GM23248 (cell line): ENCODE measurements at regions not wholly inside any gene's neighbourhood (a gene's known extent, or its start where the extent isn't known, plus 50 kb on each side); places are given as distances from the start of the nearest gene placed in this dataset.

Experiments used
- DNase-seq: peaks from one replicate; pipeline ENCODE4 v3.0.0-alpha.2; 2015
- H2AFZ ChIP-seq: fragments of 200-600 bp; sonication (generic); 2 replicates; pipeline ENCODE4 v1.6.1; 2016; ENCODE audit warnings: antibody characterized with exemption
- H3F3A ChIP-seq: fragments of 200-600 bp; sonication (generic); 2 replicates; pipeline ENCODE4 v1.6.1; 2016; ENCODE audit warnings: mild to moderate bottlenecking, antibody characterized with exemption, mixed run types; ENCODE audit not compliant: insufficient read depth
- H3K27ac ChIP-seq: fragments of 200-600 bp; sonication (generic); 2 replicates; pipeline ENCODE4 v1.5.1; 2016; ENCODE audit warnings: mild to moderate bottlenecking
- H3K27me3 ChIP-seq: fragments of 200-600 bp; sonication (generic); replicated peaks from 2 replicates; pipeline ENCODE4 v1.6.1; 2016; ENCODE audit warnings: mild to moderate bottlenecking; ENCODE audit not compliant: insufficient read depth
- H3K36me3 ChIP-seq: fragments of 200-600 bp; sonication (generic); 2 replicates; pipeline ENCODE4 v1.6.1; 2016; ENCODE audit warnings: low read depth, mild to moderate bottlenecking
- H3K4me1 ChIP-seq: fragments of 200-600 bp; sonication (generic); 2 replicates; pipeline ENCODE4 v1.6.1; 2016; ENCODE audit warnings: mild to moderate bottlenecking; ENCODE audit not compliant: insufficient read depth
- H3K4me2 ChIP-seq: fragments of 200-600 bp; sonication (generic); one replicate; pipeline ENCODE4 v1.6.1; 2016; ENCODE audit warnings: mild to moderate bottlenecking; ENCODE audit not compliant: unreplicated experiment
- H3K4me3 ChIP-seq: fragments of 200-600 bp; sonication (generic); 2 replicates; pipeline ENCODE4 v1.5.1; 2016; ENCODE audit warnings: mild to moderate bottlenecking
- H3K79me2 ChIP-seq: fragments of 200-600 bp; sonication (generic); 2 replicates; pipeline ENCODE4 v1.6.1; 2016; ENCODE audit warnings: mild to moderate bottlenecking; ENCODE audit not compliant: insufficient read depth
- H3K9ac ChIP-seq: fragments of 200-600 bp; sonication (generic); 2 replicates; pipeline ENCODE4 v1.6.1; 2016; ENCODE audit warnings: mild to moderate bottlenecking
- H3K9me2 ChIP-seq: fragments of 200-600 bp; sonication (generic); 2 replicates; pipeline ENCODE4 v1.6.1; 2016; ENCODE audit warnings: mixed run types, mild to moderate bottlenecking, moderate library complexity; ENCODE audit not compliant: insufficient read depth
- H3K9me3 ChIP-seq: fragments of 200-600 bp; sonication (generic); one replicate; pipeline ENCODE4 v1.6.1; 2017; ENCODE audit warnings: low read depth
- H4K20me1 ChIP-seq: fragments of 200-600 bp; sonication (generic); 2 replicates; pipeline ENCODE4 v1.6.0; 2016; ENCODE audit not compliant: insufficient read depth
- EZH2 ChIP-seq: fragments of 200-600 bp; sonication (generic); IDR thresholded peaks from 2 replicates; pipeline ENCODE4 v1.6.1; 2018; ENCODE audit warnings: antibody characterized with exemption, mild to moderate bottlenecking; ENCODE audit not compliant: insufficient read depth, poor library complexity, severe bottlenecking
- EZH2phosphoT487 ChIP-seq: fragments of 200-600 bp; sonication (generic); IDR thresholded peaks from 2 replicates; pipeline ENCODE4 v1.6.1; 2018; ENCODE audit warnings: antibody characterized with exemption, moderate library complexity, mild to moderate bottlenecking, low read depth; ENCODE audit not compliant: insufficient read depth
- WGBS, 2 experiments: methylation state at CpG; one replicate each; pipeline ENCODE4 v1.1.6; 2015 to 2017; ENCODE audit warnings: low lambda C conversion rate in 2 of 2, low coverage in 1 of 2; ENCODE audit errors: missing lambda C conversion rate in 2 of 2; 5-methylcytosine and 5-hydroxymethylcytosine counted together
- in situ Hi-C: fragments of 300-500 bp; cut with MboI; formaldehyde crosslinking; loops from 2 replicates; pipeline ENCODE4 v1.15.0; 2020

DNA sequence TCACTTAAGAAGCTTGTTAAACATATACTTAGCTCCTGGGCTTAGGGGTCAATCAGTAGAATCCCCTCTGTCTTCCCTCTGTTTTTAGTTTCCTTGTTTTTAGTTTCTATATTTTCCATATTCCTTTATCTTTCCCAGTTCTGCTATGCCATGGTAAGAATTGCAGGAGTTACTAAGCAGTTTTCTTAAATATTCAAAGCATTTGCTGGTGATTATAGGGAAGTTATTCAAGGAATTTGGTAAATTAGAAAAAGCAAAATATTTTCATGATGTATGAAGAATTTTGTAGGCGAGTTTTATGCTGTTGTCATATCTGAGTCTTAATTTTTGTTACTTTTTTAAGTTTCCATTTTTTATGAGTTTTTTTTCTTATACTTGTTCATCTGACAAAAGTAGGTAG lies 91.6 kb upstream of the NUDT6 start:
- Histone ChIP-seq H3K4me3 (peak overlapping the region; percentile 23), H3K4me1 (peaks cover 32% of the 10 kb centered on the region), H3K9ac (no peak overlapping the region), H3F3A (peaks cover 12% of the 10 kb centered on the region; the same call in 1 of the 2 replicates), H3K79me2 (no peaks in the 10 kb centered on the region), H3K27ac (no peak overlapping the region), H3K27me3 (no peaks in the 10 kb centered on the region), H3K4me2 (peak overlapping the region; percentile 22), H2AFZ (no peak overlapping the region), H3K9me2 (no peaks in the 10 kb centered on the region), H3K9me3 (no peaks in the 10 kb centered on the region), H4K20me1 (no peaks in the 10 kb centered on the region), H3K36me3 (no peaks in the 10 kb centered on the region)
- DNase-seq, result no peak
- TF ChIP-seq EZH2 (no peak), EZH2phosphoT487 (no peak)
- 54 to 56% methylated on average over 1 of the region's 1 CpG for WGBS, 2 experiments
- in situ Hi-C loops, result no loop called here

DNA sequence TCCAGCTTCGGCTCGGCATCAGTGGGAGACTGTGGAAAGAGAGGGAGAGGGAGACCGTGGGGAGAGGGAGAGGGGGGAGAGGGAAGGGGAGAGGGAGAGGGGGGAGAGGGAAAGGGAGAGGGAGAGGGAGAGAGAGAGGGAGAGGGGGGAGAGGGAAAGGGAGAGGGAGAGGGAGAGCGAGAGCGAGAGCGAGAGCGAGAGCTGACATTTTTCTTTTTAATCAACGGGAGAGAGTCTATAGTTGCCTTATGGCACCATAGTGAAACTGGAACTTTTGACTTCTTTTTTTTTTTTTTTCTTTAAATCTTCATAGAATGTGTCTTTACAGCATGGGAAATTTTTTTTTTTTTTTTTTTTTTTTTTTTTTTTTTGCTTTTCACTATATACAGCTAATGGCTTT lies 94.7 kb upstream of the NUDT6 start:
- DNase-seq, result no peak
- H3K4me1 ChIP-seq, result peaks cover 32% of the 10 kb centered on the region
- peak overlapping the region; percentile 55 for H3K4me2 ChIP-seq
- no peaks in the 10 kb centered on the region for H4K20me1 ChIP-seq
- H2AFZ ChIP-seq, result no peak overlapping the region
- no peaks in the 10 kb centered on the region for H3K27me3 ChIP-seq
- TF ChIP-seq EZH2 (no peak), EZH2phosphoT487 (no peak)
- in situ Hi-C loops, result no loop called here
- H3K9ac ChIP-seq, result no peak overlapping the region
- WGBS, 2 experiments, result 88 to 97% methylated on average over 4 to 8 of the region's 8 CpGs
- peak overlapping the region; percentile 34; the same call in 1 of the 2 replicates for H3K27ac ChIP-seq
- H3K9me2 ChIP-seq, result no peaks in the 10 kb centered on the region
- no peaks in the 10 kb centered on the region for H3K9me3 ChIP-seq
- peaks cover 12% of the 10 kb centered on the region; the same call in 1 of the 2 replicates for H3F3A ChIP-seq
- no peaks in the 10 kb centered on the region for H3K79me2 ChIP-seq
- H3K36me3 ChIP-seq, result no peaks in the 10 kb centered on the region
- no peak overlapping the region for H3K4me3 ChIP-seq

DNA sequence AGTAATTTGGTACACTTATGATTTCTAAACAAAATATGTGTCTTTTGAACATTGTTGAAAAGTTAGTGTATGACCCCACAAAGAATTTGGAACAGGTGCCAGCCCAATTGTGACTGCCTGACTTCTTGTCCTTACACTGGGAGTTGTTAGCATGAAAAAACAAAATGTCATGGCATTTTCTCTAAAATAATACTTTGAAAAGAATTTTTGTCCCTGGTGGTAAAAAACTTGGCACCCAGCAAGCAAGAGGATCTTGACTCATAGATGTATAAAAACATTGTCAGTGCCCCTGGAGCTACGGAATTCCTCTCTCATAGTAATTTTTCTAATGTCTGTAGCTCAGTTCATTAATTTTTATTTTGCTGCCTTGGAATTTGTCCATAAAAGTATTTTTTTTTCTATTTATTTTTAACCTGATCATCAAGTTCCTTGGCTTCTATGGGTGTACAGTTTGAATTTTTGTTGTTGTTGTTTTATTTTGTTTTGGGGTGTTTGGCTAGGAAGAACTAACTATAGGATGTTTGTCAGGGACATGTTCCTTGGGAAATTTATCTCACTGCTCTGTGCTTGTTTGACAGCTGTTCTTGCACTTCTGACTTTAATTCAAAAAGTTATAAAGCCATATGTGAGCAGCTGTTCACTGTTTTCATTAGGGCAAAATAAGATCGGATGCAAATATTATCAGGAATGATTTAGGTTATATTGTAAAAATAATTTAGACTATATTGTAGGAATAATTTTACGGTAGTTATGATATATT lies 95.4 kb upstream of the NUDT6 start:
- Histone ChIP-seq H2AFZ (no peak overlapping the region), H3F3A (peaks cover 12% of the 10 kb centered on the region; the same call in 1 of the 2 replicates), H3K4me3 (no peak overlapping the region), H3K79me2 (no peaks in the 10 kb centered on the region), H4K20me1 (no peaks in the 10 kb centered on the region), H3K9ac (no peak overlapping the region), H3K36me3 (no peaks in the 10 kb centered on the region), H3K9me2 (no peaks in the 10 kb centered on the region), H3K27ac (peak overlapping the region; percentile 34; the same call in 1 of the 2 replicates), H3K27me3 (no peaks in the 10 kb centered on the region), H3K4me1 (peaks cover 32% of the 10 kb centered on the region), H3K4me2 (peak overlapping the region; percentile 55), H3K9me3 (no peaks in the 10 kb centered on the region)
- DNase-seq, result peak; percentile 81
- in situ Hi-C loops, result no loop called here
- 52% methylated on average over 3 of the region's 3 CpGs for WGBS, 2 experiments
- TF ChIP-seq EZH2 (no peak), EZH2phosphoT487 (no peak)

DNA sequence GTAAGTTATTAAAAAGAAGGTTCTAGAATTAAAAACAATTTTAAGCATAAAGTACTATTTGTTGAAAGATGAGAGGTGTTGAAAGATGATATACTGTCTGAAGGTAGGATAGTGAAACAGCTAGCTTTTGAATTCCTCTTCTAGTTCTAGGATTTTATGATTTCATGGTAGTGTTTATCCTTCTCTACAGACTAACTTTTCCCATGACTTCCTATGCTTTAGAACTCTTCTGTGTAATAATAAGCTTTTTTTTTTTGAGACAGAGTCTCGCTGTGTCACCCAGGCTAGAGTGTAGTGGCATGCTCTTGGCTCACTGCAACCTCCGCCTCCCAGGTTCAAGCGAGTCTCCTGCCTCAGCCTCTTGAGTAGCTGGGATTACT lies 96.0 kb upstream of the NUDT6 start:
- 62 to 64% methylated on average over 3 of the region's 3 CpGs for WGBS, 2 experiments
- no peaks in the 10 kb centered on the region for H3K9me2 ChIP-seq
- H3K27ac ChIP-seq, result no peak overlapping the region
- no peaks in the 10 kb centered on the region for H3K9me3 ChIP-seq
- no peak overlapping the region for H2AFZ ChIP-seq
- TF ChIP-seq EZH2 (no peak), EZH2phosphoT487 (no peak)
- DNase-seq, result no peak
- H3K9ac ChIP-seq, result no peak overlapping the region
- peak overlapping the region; percentile 49 for H3K4me2 ChIP-seq
- peaks cover 12% of the 10 kb centered on the region; the same call in 1 of the 2 replicates for H3F3A ChIP-seq
- in situ Hi-C loops, result no loop called here
- no peaks in the 10 kb centered on the region for H4K20me1 ChIP-seq
- peaks cover 32% of the 10 kb centered on the region for H3K4me1 ChIP-seq
- H3K4me3 ChIP-seq, result no peak overlapping the region
- no peaks in the 10 kb centered on the region for H3K79me2 ChIP-seq
- no peaks in the 10 kb centered on the region for H3K36me3 ChIP-seq
- no peaks in the 10 kb centered on the region for H3K27me3 ChIP-seq

DNA sequence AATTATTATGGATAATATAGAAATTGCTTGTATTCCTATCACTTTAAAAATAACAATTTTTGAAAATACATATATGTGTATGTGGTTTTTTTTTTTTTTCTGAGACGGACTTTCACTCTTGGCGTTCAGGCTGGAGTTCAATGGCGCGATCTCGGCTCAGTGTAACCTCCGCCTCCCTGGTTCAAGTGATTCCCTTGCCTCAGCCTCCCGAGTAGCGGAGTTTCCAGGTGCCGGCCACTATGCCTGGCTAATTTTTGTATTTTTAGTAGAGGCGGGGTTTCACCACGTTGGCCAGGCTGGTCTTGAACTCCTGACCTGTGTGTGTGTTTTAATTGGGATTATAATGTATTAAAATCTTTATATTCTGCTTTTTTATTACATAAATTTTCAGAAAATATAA lies 97.9 kb upstream of the NUDT6 start:
- no peak for TF ChIP-seq EZH2
- Histone ChIP-seq H3K27me3 (no peaks in the 10 kb centered on the region), H3K36me3 (no peaks in the 10 kb centered on the region), H3K9me3 (no peaks in the 10 kb centered on the region), H3K4me1 (peaks cover 18% of the 10 kb centered on the region), H3K9ac (no peak overlapping the region), H3F3A (peaks cover 12% of the 10 kb centered on the region; the same call in 1 of the 2 replicates), H3K27ac (no peak overlapping the region), H3K4me3 (no peak overlapping the region), H2AFZ (no peak overlapping the region), H4K20me1 (no peaks in the 10 kb centered on the region), H3K4me2 (no peak overlapping the region), H3K79me2 (no peaks in the 10 kb centered on the region), H3K9me2 (no peaks in the 10 kb centered on the region)
- 98 to 99% methylated on average over 11 of the region's 11 CpGs for WGBS, 2 experiments
- DNase-seq, result no peak
- in situ Hi-C loops, result no loop called here
